NCI-H1694 treated with DMSO at 0.1 percent for 48 hours (cell line): ENCODE measurements at regions not wholly inside any gene's neighbourhood (a gene's known extent, or its start where the extent isn't known, plus 50 kb on each side); places are given as distances from the start of the nearest gene placed in this dataset.

Experiments
- DNase-seq: peaks from one replicate; lab custom pipeline; 2025; lab: John Stamatoyannopoulos, UW

GRCh38 chr9:75616052-75616451 lies 274.4 kb upstream of the PCSK5 start:
- no peak for DNase-seq

GRCh38 chr9:75616841-75617566 lies 273.5 kb upstream of the PCSK5 start:
- no peak for DNase-seq

GRCh38 chr9:75623462-75623861 lies 267.0 kb upstream of the PCSK5 start:
- no peak for DNase-seq

DNA sequence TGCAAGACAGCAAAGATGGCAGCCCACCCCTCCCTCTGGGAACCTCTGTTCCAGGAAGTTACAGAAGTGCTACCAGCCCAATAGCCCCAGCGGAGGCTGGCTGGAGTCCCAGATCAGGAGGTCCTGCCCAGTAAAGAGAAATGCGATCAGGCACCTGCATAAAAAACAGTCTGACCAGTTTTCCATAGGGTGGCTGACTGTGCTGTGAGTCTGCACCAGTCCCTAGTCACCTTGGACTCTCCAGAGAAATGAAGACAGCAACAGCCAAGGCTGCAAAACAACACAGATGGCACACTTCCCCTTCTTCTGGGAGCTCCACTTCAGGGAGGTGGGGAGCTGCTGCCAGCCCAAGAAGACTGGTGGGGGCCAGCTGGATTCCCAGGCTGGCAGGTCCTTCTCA lies 265.5 kb upstream of the PCSK5 start:
- DNase-seq, result no peak

DNA sequence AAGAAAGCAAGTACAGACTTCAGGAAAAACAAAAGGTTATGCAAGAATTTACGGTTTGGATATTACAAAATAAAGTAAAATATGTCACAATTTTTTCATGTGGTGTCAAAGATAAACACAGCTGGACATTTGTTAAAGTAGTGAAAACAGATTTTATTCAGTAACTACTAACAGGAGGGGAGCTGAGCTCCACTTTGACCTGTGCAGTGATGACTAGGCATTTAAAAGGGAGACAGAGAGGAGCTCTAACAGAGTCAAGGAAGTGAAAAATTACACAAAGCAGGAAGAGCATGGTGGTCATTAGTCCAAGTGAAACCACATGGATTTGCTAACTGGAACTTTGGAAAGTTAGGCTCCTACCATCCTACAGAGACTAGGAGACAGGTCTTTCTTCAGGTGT lies 263.6 kb upstream of the PCSK5 start:
- DNase-seq, result no peak

DNA sequence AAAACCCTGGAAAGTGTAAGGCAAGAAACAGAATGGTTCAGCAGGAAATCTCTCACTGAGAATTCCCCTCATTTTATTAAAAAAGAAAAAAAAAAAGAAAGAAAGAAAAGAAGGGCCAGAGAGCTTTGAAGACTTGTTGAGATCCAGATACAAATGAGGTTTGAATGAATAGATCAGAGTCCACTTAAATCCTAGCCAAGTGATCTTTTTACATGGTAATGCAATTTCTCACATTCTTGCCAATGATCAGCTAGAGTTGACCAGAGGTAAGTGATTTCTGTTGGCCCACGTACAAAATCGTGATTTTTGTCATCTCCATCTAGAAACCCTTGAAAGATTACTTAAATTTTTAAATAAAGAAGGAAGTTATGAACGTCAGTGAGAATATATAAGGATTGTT lies 261.5 kb upstream of the PCSK5 start:
- no peak for DNase-seq

- DNase-seq, result no peak
These were observed 256.9 kb upstream of the PCSK5 start for GRCh38 chr9:75633451-75634057.

GRCh38 chr9:75636427-75637045 lies 253.9 kb upstream of the PCSK5 start:
- DNase-seq, result no peak

DNA sequence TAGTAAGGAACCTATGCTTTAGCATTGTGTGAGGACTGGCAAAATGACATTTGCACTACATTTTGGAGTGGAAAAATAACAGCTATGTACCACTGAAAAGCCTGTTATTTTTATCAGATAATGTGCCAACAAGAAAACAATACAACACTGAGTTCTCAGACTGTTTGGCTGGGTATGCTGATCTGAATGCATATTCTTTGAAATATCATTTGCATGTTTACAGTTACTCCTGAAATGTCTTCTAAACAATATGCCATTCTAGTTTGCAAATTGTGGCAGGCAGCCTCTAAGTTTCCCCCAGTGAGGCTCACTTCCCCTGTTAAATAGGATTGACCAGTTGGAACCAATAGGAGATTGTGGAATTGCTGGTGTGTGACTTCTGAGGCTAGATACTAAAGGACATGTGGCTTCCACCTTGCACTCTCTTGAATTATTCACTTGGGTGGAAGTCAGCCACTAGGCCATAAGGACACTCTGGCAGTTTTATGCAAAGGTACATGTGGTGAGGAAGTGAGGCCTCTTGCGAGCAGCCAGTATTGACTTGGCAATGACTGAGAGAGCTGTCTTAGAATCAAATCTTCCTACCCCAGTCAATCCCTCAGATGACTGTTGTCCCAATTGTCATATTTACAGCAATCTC lies 250.4 kb upstream of the PCSK5 start:
- DNase-seq, result no peak

DNA sequence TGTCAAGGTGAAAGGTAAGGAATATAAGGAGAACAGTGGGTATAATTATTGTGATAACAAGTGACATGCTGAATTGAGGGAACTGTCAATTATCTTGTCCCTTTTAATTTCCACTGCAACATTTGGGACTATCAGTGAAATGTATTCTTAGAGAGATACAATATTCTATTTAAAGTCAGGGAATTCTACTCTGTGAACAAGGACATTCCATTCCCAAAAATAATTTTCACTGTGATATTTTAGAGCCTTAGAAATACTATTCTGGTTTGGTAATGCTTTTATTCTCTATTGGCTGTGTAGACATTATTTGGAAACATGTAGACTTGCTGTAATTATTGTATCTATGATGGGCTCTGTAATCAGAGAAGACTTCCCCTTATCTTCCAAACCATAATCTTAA lies 248.0 kb upstream of the PCSK5 start:
- DNase-seq, result no peak

GRCh38 chr9:75644649-75645048 lies 245.8 kb upstream of the PCSK5 start:
- DNase-seq, result no peak

GRCh38 chr9:75648034-75648433 lies 242.4 kb upstream of the PCSK5 start:
- DNase-seq, result no peak

DNA sequence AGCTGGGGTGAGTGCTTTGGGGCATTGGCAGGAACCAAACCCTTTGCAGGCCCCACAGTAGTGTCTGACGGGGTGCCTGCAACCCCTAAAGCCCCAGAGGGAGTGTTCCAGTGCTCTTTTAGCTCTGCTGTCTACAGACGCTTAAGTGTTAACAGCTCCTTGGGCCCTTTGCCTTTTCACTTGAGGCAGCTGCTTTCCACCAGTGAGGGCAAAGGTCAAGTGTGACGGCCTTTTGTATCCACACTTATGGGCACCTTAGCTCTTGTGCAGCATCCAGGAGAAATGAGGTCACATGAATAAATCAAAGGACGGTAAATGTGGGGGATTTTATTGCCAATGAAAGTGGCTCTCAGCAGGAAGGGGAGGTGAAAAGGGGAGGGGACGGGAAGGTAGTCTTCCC lies 241.4 kb upstream of the PCSK5 start:
- no peak for DNase-seq

GRCh38 chr9:75651709-75652108 lies 238.8 kb upstream of the PCSK5 start:
- no peak for DNase-seq

DNA sequence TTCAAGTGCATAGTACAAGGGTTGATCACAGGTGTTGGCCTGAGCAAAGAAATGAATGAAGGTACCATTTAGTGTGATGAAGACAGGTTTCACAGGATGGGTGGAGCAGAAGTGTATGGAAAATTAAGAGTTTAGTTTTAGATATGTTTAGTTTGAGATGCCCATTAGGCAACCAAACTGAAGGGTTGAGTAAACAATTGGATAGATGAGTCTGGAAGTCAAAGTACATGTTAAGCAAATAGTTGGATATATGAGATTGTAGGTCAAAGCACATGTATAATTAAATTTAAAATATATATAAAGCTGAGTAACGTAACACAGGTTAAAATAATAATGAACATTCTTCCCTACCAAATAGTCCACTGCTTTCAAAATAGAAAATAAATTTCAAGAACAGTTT lies 237.1 kb upstream of the PCSK5 start:
- no peak for DNase-seq

DNA sequence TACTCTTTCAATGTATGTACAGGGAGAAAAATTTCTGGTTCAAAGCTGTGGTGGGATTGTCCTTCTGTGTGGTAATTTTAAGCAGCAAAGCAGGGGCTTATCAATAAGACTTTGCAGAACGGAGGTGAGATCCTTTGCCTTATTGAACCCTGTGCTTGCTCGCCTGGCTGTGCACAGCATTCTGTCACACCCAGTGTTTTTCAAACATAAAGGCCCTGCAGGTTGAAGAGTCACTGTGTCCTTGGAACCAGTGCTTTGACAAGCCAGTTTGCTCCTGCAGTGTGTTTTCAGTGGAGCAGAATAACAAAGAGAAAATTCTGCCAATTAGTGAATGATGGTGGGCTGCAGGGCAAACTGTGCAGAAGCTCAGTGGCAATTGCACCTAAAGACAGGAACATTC lies 236.7 kb upstream of the PCSK5 start:
- no peak for DNase-seq

DNA sequence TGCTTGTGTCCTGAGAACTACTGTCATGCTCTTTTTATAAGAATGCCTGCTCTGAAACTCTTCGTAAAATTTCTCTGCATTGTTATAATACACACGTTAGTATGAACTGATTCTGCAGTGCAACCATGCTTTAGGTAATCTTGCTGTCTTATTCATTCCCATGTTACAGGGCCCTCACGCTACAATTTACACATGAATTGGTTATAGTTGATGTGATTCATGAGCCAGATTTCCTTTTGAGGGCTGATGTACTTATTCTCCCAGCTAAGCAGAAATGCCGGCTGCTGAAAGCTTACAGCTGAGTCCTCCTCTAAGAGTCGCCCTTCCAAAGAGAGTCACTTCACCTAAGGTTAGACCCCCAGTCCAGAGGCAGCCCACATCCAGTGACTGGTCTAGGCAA lies 233.5 kb upstream of the PCSK5 start:
- DNase-seq, result no peak

GRCh38 chr9:75658301-75658905 lies 232.1 kb upstream of the PCSK5 start:
- no peak for DNase-seq

DNA sequence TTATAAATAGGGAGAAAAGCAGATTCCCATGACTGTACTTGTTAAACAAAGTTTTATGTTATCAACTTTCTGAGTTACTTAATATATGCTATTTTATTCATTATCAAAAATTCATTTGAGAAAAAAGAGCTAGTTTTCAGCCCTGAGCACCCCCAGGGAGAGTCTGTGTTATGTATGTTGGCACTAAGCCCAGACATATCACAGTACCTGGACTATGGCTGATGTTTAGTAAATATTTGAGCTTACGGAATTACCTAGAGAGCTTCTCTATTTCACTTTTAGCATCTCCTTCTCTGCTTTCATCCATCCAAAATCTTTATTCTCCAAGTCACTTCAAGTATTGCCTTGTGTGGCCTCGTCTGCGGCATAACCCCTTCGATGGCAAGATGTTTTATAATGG lies 225.9 kb upstream of the PCSK5 start:
- no peak for DNase-seq

DNA sequence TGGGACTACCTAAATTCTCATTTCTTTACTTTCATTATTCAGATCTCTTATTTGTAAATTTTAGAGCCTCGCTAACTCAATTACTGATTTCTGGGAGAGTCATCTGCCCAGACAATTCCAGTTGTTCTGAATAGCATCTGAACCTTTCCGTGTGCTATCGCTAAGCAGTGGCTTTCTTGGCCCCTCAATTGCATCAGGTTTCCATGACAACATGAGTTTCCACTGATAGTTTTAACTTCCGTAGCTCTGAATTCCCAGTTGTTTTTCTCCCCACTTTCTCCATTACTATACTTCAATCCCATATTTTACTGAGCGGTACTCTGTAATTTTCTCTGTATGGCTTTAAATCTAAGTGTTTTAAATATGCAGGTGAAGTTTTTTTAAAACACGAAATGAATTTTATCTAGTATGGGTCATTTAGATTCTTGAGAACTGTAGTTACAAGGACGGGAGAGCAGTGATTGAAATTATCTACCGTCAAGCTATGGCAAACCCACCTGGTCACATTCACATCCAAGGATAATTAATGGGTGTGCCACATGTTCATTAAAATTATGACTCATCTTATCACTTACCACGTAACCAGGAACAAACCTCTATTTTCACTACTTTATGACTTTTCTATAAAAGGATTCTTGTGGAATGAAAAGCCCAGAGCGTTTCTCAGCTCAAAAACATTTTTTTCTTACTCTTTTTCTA lies 223.5 kb upstream of the PCSK5 start:
- DNase-seq, result no peak

DNA sequence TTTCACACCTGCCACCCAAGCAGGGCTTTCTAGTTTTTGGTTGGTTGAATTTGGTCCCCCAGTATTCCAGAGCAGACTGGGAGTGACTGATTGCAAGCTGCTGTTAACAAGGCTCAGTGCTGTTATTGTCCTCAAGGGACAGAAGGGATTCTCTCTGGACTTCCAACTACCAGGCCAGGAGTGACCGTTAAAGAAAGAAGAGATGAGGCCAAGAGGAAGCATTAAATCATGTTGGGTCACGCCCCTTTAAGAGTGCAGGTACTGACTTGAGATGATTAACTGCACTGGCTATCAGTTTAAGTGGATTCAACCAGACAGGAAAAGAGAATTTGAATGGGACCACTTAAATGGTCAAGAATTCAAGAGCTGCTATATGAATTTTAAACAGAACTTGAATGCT lies 220.8 kb upstream of the PCSK5 start:
- no peak for DNase-seq

DNA sequence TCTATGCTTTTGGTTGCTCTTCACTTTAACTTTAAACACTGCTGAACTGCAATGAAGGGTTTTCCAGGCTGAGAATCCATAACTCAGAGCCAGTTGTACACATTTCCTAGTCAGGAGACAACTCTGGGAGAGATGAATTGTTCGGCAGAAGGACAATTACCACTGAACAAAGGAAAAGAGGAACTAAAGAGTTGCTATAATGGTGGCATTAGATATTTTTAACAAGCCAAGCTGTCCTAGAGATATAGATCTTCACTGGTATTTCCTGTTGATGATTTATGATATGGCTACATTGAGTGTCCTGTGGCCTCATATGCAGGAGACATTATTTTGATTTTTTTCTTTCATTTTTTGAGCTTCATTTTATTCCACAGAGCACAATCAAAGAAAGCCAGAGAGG lies 219.1 kb upstream of the PCSK5 start:
- no peak for DNase-seq
